ENCODE measurements at regions not wholly inside any gene's neighbourhood (a gene's known extent, or its start where the extent isn't known, plus 50 kb on each side); places are given as distances from the start of the nearest gene placed in this dataset.

DNA sequence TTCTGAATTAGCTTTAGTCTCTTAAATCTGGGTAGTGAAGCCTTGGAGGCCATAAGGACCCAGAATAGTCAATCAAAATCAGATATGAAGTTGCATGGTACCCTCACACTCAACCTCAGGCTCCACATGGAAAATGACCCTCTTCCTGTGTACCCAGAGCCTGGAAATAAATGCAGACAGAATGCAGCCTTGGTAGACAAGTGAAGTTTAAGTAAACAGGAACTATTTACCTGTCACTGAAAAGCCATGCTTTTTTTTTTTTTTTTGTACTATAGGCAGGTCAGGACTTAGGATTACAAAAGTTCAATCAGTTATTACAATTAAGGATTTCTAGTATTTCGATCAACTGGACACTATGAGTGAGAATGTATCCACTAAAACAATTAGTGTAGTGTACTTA is 2654.2 kb upstream of the PCDH20 start:
- no peak overlapping the region for H3K56ac ChIP-seq (ENCODE audit: insufficient read length, low read depth, low read length)
- TF ChIP-seq, protein P1, sequence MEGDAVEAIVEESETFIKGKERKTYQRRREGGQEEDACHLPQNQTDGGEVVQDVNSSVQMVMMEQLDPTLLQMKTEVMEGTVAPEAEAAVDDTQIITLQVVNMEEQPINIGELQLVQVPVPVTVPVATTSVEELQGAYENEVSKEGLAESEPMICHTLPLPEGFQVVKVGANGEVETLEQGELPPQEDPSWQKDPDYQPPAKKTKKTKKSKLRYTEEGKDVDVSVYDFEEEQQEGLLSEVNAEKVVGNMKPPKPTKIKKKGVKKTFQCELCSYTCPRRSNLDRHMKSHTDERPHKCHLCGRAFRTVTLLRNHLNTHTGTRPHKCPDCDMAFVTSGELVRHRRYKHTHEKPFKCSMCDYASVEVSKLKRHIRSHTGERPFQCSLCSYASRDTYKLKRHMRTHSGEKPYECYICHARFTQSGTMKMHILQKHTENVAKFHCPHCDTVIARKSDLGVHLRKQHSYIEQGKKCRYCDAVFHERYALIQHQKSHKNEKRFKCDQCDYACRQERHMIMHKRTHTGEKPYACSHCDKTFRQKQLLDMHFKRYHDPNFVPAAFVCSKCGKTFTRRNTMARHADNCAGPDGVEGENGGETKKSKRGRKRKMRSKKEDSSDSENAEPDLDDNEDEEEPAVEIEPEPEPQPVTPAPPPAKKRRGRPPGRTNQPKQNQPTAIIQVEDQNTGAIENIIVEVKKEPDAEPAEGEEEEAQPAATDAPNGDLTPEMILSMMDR (conservative IDR thresholded peaks at IDR 0.05): no peak
- no peak overlapping the region for H3K27ac ChIP-seq (ENCODE audit: insufficient read length, low read depth, low read length)
- no peak overlapping the region for H3K4ac ChIP-seq (ENCODE audit: low read depth, low read length)
- H3K9me3 ChIP-seq (ENCODE audit: control insufficient read depth, low read depth, low read length): no peaks in the 10 kb centered on the region
- no CpG with 5 or more reads among the region's 1 CpG for WGBS (ENCODE audit: extremely low coverage, insufficient read length, low lambda C conversion rate)
- no peak overlapping the region for H3K14ac ChIP-seq (ENCODE audit: insufficient read depth, low read length)
- no peaks in the 10 kb centered on the region for H3K23me2 ChIP-seq (ENCODE audit: insufficient read length, low read depth, low read length, poor library complexity, severe bottlenecking)
- H2BK12ac ChIP-seq (ENCODE audit: insufficient read length, low read depth, low read length): no peak overlapping the region
- no peak overlapping the region for H4K8ac ChIP-seq (replicated peaks; ENCODE audit: insufficient read length, low read depth, low read length)
- H3K9ac ChIP-seq (ENCODE audit: extremely low read depth, insufficient read length, low read length): no peak overlapping the region
- H3T11ph ChIP-seq (ENCODE audit: low read length): no peak overlapping the region
- no peak overlapping the region for H3K18ac ChIP-seq (ENCODE audit: insufficient read length, low read depth, low read length)
- DNase-seq: no peak
- H4K5ac ChIP-seq (ENCODE audit: insufficient read length, low read depth, low read length): no peak overlapping the region
- H3K79me2 ChIP-seq (ENCODE audit: insufficient read depth, low read length): no peaks in the 10 kb centered on the region; the same call in 1 of the 2 replicates
- H2AFZ ChIP-seq (ENCODE audit: low read length): no peak overlapping the region
- no peak overlapping the region for H2BK20ac ChIP-seq (ENCODE audit: low read depth, low read length, poor library complexity, severe bottlenecking)
- no peak overlapping the region for H4K91ac ChIP-seq (ENCODE audit: insufficient read length, low read depth, low read length)
- no peak overlapping the region for H2BK15ac ChIP-seq (ENCODE audit: low read depth, low read length)
- H3K4me1 ChIP-seq (ENCODE audit: insufficient read depth, low read length): no peaks in the 10 kb centered on the region
- no peaks in the 10 kb centered on the region for H3K27me3 ChIP-seq (ENCODE audit: insufficient read depth, low read length)
- no peak overlapping the region for H3K23ac ChIP-seq (ENCODE audit: insufficient read length, low read depth, low read length)
- no peaks in the 10 kb centered on the region for H3K36me3 Mint-ChIP-seq (ENCODE audit: insufficient read depth in 1 of 3, low read depth in 3 of 3)
- H2AK5ac ChIP-seq (ENCODE audit: insufficient read length, low read length): no peak overlapping the region
- H4K20me1 ChIP-seq (ENCODE audit: control insufficient read depth, insufficient read depth, insufficient read length): no peaks in the 10 kb centered on the region
- H3K27ac Mint-ChIP-seq: no peak overlapping the region
- no peak overlapping the region for H3K4me3 Mint-ChIP-seq
- no peak overlapping the region for H3K4me2 ChIP-seq (ENCODE audit: insufficient read depth, insufficient read length, low read length)
- no peaks in the 10 kb centered on the region for H3K27me3 Mint-ChIP-seq (ENCODE audit: low read depth)
- no peak overlapping the region for H2BK5ac ChIP-seq (ENCODE audit: insufficient read length, low read length)
- H3K79me1 ChIP-seq (ENCODE audit: insufficient read depth, low read depth, low read length, poor library complexity, severe bottlenecking): no peaks in the 10 kb centered on the region
- no peaks in the 10 kb centered on the region for H3K4me1 Mint-ChIP-seq
- no peaks in the 10 kb centered on the region for H3K9me3 Mint-ChIP-seq
- H2BK120ac ChIP-seq (ENCODE audit: low read depth, low read length, poor library complexity, severe bottlenecking): no peak overlapping the region
